GM18508 (cell line): ENCODE measurements at regions not wholly inside any gene's neighbourhood (a gene's known extent, or its start where the extent isn't known, plus 50 kb on each side); places are given as distances from the start of the nearest gene placed in this dataset.

Source experiments
- ATAC-seq: cut with Tn5 transposase; IDR thresholded peaks from one replicate; pipeline ENCODE4 v1.9.1; 2021; ENCODE audit warnings: moderate number of reproducible peaks; ENCODE audit not compliant: insufficient read depth, unreplicated experiment

- no peak for ATAC-seq
These were observed 441.3 kb upstream of the DEPDC1 start for GRCh38 chr1:68938051-68938666.

DNA sequence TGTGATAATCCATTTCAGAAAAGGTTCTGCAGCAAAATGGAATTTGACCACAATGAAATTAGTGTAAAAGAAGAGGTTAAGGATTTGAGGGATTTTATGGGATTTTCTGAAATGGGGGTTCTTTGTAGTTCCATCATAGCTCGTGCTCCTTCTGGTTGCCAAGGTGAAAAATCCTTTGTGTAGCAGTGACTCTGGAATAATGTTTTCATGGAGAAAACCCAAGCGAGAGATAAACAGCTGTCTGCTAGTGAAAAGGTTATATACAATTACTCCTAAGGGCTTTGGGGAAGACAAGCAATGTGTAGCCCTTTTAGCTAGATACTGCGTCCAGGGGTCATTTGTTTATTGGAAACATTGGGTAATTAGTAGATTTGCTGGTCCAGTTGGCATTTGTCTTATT lies 453.2 kb upstream of the DEPDC1 start:
- no peak for ATAC-seq

- no peak for ATAC-seq
These were observed 456.4 kb upstream of the DEPDC1 start for GRCh38 chr1:68953311-68953710.

- no peak for ATAC-seq
These were observed 458.0 kb upstream of the DEPDC1 start for GRCh38 chr1:68954841-68955240.

GRCh38 chr1:68955424-68955823 lies 458.5 kb upstream of the DEPDC1 start:
- ATAC-seq = no peak

DNA sequence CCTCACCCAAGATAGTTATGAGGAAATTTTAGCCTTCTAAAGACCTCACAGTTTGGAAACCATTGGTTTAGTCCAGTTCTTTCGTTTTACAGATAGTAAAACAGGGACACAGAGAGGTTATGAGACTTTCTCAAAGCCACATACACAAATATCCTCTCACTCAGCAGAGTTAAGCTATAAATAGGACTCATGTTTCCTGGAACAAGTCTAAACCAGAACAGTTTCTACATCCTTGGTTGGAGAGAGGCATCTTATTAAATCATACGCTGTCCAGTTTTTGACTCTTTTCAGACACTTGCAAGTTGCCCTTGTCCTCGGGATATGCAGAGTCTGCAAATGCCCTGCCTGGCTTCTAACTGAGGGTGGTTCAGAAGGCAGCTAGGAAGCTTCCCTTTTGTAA lies 462.1 kb upstream of the DEPDC1 start:
- ATAC-seq = no peak

DNA sequence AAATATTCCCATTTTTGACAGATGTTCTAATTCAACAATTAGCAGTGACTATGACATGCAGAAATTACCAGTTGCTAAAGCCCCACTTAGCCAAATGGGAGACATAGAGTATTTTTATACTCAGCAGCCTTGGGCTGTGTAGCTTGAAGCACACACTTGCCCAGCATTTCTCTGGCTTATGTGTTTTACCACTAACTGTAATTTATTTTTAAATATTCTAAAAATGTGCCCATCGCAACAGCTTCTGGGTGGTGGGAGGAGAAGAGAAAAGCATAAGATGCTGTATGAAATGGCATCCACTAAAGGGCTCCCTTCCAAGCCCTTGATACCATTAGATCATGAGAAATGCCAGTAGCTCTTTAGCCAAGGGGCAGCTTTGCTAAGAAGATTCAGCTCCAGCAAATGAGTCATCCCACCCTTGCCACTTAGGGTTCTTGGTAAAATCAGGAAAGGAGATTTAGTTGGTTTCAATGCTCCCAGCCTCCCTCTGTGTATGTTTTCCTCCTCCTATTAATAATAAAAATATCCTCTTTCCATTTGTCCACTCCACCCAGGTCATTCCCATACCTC lies 462.7 kb upstream of the DEPDC1 start:
- no peak for ATAC-seq

DNA sequence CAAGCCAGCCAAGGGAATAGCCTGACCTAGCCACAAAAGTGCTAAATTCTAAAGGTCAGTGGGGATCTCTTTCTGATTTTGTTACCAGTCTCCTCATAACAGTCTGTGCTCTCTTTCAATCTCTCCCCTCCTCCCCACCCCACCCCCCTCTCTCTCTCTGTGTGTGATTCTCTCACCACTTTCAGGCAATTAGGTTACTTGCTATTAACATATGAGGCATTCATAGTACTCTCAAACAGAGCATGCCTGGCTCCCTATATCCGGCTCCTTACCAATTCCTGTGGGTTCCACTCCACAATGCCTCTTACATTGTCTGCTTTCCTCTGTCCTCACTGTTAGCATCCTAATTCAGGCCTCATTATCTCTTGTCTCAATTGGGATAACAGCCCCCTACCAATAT lies 464.3 kb upstream of the DEPDC1 start:
- no peak for ATAC-seq

- ATAC-seq = no peak
These were observed 466.5 kb upstream of the DEPDC1 start for GRCh38 chr1:68963353-68963752.

DNA sequence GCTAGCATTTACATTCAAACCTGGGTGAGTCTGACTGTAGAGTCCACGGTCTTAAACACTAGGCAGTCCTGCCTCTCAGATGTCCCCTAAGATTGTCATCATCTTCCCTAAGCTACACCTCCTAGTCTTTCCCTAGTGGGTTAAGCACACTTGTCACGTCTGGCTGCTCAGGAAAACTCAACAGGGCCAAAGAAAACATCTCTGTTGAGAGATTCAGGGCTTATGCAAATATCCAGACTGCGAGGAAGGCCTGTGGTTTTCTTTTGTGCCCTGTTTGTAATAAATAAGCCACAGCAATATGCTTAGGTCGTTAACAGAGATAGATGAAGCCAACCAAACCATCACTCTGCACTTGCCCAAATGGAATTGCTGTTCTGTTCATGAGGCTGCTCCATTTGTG lies 472.6 kb upstream of the DEPDC1 start:
- no peak for ATAC-seq

DNA sequence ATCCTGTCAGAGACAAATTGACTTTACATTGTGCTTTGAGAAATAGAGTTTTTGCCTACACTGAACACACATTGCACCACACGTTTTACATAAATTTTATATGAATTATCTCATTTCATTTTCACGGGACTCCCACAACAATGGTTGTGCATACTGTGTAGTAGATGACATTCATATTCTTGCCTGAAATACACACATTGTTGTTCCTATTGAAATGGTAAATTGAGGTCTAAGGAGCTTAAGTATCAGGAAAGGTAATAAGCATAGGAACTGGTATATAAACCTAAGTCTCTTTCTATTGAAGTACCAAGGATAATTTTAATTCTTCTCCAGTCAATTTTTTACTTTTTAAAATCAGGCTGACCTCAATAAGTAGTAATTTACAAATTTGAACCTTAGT lies 473.7 kb upstream of the DEPDC1 start:
- no peak for ATAC-seq

DNA sequence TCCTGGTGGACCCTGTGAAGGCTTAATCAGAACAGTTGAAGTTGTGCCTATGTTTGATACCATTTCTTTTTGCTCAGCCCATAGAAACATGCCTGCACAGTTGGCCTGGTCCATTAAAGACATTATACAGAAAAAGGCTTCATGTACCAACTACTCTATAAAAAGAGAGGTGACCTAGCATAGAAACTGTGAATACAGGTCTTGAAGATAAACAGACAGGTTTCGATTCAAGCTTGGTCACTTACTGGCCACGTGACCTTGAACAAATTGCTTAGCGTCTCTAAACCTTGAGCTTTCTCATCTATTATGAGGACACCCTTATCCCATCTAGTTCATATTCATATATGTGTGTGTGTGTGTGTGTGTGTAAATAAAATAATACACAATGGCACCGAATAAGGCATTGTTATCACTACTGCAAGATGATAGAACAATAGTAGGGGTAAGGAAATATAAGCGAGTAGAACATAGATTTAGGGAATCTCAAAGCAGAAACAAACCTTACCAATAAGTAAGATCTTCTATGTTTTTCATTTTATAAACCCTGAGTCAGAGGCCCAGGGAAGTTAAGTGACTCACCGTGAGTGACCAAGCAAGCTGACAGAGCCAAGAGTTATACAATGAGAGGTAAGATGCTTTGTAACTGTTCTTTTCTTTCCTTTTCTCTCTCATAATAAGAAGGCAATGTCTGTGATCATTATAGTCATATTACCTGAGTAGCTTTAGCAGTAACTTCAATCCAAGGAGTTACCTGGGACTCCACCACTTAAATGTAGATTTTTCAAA lies 476.8 kb upstream of the DEPDC1 start:
- no peak for ATAC-seq

DNA sequence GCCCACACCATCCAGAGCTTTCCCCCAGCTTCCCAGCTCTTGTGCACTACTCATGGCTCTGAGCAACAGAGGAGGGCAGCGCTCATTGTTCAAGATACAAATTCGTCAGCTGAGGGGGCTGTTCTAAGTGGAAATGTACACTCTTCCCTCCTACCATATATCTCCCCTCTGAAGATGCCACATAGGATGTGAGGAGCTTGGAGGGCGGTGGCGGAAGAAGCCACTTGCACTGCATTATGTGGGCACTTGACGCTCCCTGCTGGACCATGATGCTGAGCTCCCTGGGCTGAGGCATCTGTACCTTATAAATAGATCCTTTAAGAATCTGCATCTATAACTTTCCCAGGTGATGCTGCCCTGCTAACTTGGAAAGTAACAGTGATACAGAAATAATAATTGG lies 477.6 kb upstream of the DEPDC1 start:
- no peak for ATAC-seq

DNA sequence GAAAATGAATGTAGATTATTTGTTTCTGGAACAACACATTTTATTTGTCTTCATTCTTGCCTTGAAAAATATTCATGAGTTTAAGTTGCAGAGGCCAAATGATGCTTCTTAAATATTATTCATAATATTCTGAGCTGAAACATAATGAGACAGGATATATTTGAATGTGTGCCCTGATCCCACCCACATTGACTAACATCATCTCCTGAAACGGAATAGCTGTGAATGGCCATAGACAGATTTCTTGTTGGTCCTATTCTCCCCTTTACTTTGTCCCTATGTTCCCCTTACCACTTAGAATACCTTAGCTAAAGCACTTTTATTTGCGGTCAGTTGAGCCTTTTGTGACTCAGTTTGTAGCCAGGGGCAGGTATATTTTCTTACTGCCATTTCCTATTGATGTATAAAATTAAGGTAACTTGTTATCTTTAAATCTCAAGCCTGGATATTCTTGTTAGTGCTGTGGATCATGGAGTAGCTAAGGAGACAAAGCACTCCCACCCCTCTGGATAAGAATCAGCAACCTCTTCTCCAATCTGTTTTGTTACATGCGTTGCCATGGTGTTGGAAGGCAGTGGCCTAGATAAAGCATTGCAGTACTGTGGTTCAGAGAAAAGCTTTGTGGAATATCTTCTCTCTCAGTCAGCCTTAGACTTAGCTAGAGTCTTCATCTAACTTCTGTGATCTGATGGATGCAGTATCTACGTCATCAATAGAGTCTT lies 478.5 kb upstream of the DEPDC1 start:
- ATAC-seq = no peak

- ATAC-seq = no peak
These were observed 480.2 kb upstream of the DEPDC1 start for GRCh38 chr1:68976916-68977610.

DNA sequence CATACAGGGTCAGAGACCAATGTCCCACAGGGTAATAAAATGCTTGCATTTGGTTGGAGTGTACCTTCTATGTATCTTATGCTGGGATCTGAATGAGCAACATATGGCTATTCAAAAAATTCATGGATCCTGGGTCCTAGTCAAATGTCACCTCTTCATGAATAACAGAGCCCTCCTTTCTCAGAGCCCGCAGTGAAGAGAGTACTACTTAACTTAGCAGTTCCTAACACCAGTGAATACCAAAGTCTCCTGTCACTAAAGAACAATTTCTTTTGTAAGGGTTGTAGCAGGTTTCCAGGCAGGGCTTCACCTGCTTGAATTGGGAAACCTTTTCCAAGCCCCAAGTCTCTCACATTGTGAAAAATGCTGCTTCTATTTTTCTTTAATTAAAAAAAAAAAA lies 483.0 kb upstream of the DEPDC1 start:
- ATAC-seq = no peak

- no peak for ATAC-seq
These were observed 487.4 kb upstream of the DEPDC1 start for GRCh38 chr1:68984289-68984688.

- no peak for ATAC-seq
These were observed 497.2 kb upstream of the DEPDC1 start for GRCh38 chr1:68994096-68994495.

DNA sequence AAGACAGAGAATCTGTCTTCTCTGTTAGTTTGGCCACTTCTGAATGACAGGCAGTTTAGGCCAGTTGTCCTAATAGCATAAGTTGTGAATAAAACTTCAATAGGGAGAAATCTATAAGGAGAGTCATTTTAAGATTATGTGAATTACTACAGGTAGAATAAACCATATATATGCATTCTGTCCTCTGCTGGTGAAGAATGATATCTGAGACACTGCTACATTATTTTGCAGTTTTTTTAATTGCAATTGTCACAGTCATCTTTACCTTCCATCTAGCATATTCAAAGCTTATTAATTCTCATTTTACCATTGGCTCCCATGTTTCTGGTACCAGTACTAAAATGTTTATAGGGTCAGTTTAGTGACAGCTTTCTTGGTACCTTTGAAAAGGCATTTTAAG lies 519.6 kb upstream of the DEPDC1 start:
- ATAC-seq = no peak

DNA sequence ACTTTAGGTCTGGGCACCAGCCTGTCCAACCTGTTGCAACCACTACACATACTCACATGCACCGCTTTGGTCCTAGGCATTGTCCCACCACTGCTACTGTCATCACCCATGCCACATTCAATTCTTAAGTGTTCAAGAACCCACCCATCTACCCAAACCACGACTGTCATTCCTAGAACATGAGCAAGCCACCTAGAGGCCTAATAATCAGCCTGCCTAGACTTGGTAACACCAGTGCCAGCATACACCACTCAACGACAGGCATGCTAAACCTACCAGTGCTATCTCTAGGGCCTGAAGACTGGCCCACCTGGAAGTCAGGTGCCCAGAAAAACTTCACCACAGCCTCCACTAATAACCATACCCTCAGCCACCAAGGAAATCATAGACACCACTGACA lies 532.8 kb upstream of the DEPDC1 start:
- no peak for ATAC-seq

DNA sequence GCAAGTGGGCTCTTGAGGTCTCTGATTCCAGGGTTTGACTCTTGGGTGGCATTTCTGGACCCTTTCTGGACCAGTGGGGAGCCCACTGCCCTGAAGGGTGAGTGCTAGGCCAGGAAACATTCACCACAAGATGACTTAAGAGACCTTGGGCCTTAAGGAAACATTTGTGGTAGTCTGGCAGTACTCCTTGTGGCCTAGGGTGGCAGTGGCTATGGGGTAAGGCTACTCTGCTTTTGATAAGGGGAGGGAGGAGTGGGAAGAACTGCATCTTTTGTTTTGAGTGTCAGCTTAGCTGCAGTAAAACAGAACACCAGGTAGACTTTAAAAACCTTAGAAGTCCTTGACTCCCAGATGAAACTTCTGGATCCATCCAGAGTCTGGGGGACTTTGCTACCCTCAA lies 529.3 kb upstream of the LRRC7 start:
- no peak for ATAC-seq
